GM23338 (cell line): ENCODE measurements at regions not wholly inside any gene's neighbourhood (a gene's known extent, or its start where the extent isn't known, plus 50 kb on each side); places are given as distances from the start of the nearest gene placed in this dataset.

ENCODE experiments used
- ATAC-seq: fragments of 200-7000 bp; cut with Tn5 transposase; 3 replicates; pipeline ENCODE4 v1.9.1; 2020
- DNase-seq: peaks from one replicate; pipeline ENCODE4 v3.0.0-alpha.2; 2015; ENCODE audit warnings: low spot score
- H2AFZ ChIP-seq: fragments of 200-600 bp; sonication (generic); 2 replicates; pipeline ENCODE4 v1.8.0; 2016; ENCODE audit warnings: antibody characterized with exemption, mild to moderate bottlenecking, moderate library complexity
- H3F3A ChIP-seq: fragments of 200-600 bp; sonication (generic); replicated peaks from 2 replicates; pipeline ENCODE4 v1.8.0; 2017; ENCODE audit warnings: antibody characterized with exemption, mixed run types, low read depth
- H3K27ac ChIP-seq: fragments of 200-600 bp; sonication (generic); 2 replicates; pipeline ENCODE4 v1.6.1; 2016; ENCODE audit warnings: low read depth
- H3K27me3 ChIP-seq: fragments of 200-600 bp; sonication (generic); 2 replicates; pipeline ENCODE4 v1.8.0; 2016; ENCODE audit warnings: mild to moderate bottlenecking, mixed run types, moderate library complexity; ENCODE audit not compliant: insufficient read depth
- H3K36me3 ChIP-seq: fragments of 200-600 bp; sonication (generic); 2 replicates; pipeline ENCODE4 v1.8.0; 2016; ENCODE audit warnings: mild to moderate bottlenecking; ENCODE audit not compliant: insufficient read depth
- H3K4me1 ChIP-seq: fragments of 200-600 bp; sonication (generic); 2 replicates; pipeline ENCODE4 v1.8.0; 2016; ENCODE audit warnings: mild to moderate bottlenecking, moderate library complexity; ENCODE audit not compliant: insufficient read depth
- H3K4me2 ChIP-seq: fragments of 200-600 bp; sonication (generic); 2 replicates; pipeline ENCODE4 v1.7.1; 2017; ENCODE audit warnings: mixed run types
- H3K4me3 ChIP-seq: fragments of 200-600 bp; sonication (generic); 2 replicates; pipeline ENCODE4 v1.6.1; 2016; ENCODE audit warnings: mixed run types
- H3K79me2 ChIP-seq: fragments of 200-600 bp; sonication (generic); replicated peaks from 2 replicates; pipeline ENCODE4 v1.8.0; 2017; ENCODE audit warnings: mild to moderate bottlenecking; ENCODE audit not compliant: insufficient read depth
- H3K9me2 ChIP-seq: fragments of 200-600 bp; sonication (generic); 2 replicates; pipeline ENCODE4 v1.8.0; 2017; ENCODE audit not compliant: insufficient read depth
- H4K20me1 ChIP-seq: fragments of 200-600 bp; sonication (generic); replicated peaks from 2 replicates; pipeline ENCODE4 v1.8.0; 2017; ENCODE audit warnings: mild to moderate bottlenecking; ENCODE audit not compliant: insufficient read depth
- H3K27ac Mint-ChIP-seq: 2 replicates; pipeline ENCODE4 v1.8.0; 2020; ENCODE audit warnings: inconsistent platforms, mild to moderate bottlenecking, moderate library complexity, mixed read lengths
- H3K27me3 Mint-ChIP-seq: 3 replicates; pipeline ENCODE4 v1.8.0; 2022; ENCODE audit warnings: low read depth, mild to moderate bottlenecking, moderate library complexity, mixed read lengths, inconsistent platforms; ENCODE audit not compliant: insufficient read depth, poor library complexity
- H3K36me3 Mint-ChIP-seq: 3 replicates; pipeline ENCODE4 v1.8.0; 2021; ENCODE audit warnings: low read depth, mild to moderate bottlenecking, inconsistent platforms, moderate library complexity, mixed read lengths
- H3K4me1 Mint-ChIP-seq: 3 replicates; pipeline ENCODE4 v1.8.0; 2020; ENCODE audit warnings: mild to moderate bottlenecking, inconsistent platforms, mixed read lengths
- H3K4me3 Mint-ChIP-seq: 3 replicates; pipeline ENCODE4 v1.8.0; 2021; ENCODE audit warnings: moderate library complexity, mild to moderate bottlenecking, inconsistent platforms, mixed read lengths
- H3K9me3 Mint-ChIP-seq: 3 replicates; pipeline ENCODE4 v1.8.0; 2020; ENCODE audit warnings: moderate library complexity, mild to moderate bottlenecking, inconsistent platforms, mixed read lengths
- CREB1 ChIP-seq: fragments of 250-450 bp; sonication (Bioruptor Pico); IDR thresholded peaks from 2 replicates; pipeline ENCODE4 v1.5.0; 2020; ENCODE audit warnings: low read depth, mild to moderate bottlenecking, moderate library complexity
- CTCF ChIP-seq, 2 experiments: fragments of 200-600 bp in 1 of 2; sonication (generic) in 1 of 2; conservative IDR thresholded peaks; 2 replicates each; pipeline versions ENCODE4 v1.5.1 to v1.6.1; 2016 to 2017; ENCODE audit warnings: antibody characterized with exemption in 2 of 2, low read depth in 2 of 2, mild to moderate bottlenecking in 2 of 2, moderate library complexity in 1 of 2
- ETS1 ChIP-seq: IDR thresholded peaks from 2 replicates; pipeline ENCODE4 v1.6.1; 2016; ENCODE audit warnings: antibody characterized with exemption
- EZH2 ChIP-seq: fragments of 200-600 bp; sonication (generic); IDR thresholded peaks from one replicate; pipeline ENCODE4 v1.8.0; 2017; ENCODE audit warnings: antibody characterized with exemption, mild to moderate bottlenecking, low read depth; ENCODE audit not compliant: unreplicated experiment
- EZH2phosphoT487 ChIP-seq: fragments of 200-600 bp; sonication (generic); IDR thresholded peaks from one replicate; pipeline ENCODE4 v1.8.1; 2018; ENCODE audit warnings: antibody characterized with exemption; ENCODE audit not compliant: unreplicated experiment
- JUNB ChIP-seq: IDR thresholded peaks from one replicate; pipeline ENCODE4 v1.6.1; 2016; ENCODE audit warnings: antibody characterized with exemption; ENCODE audit not compliant: unreplicated experiment
- NANOG ChIP-seq: IDR thresholded peaks from 2 replicates; pipeline ENCODE4 v1.6.1; 2016; ENCODE audit warnings: antibody characterized with exemption, borderline replicate concordance
- POLR2AphosphoS5 ChIP-seq: IDR thresholded peaks from 2 replicates; pipeline ENCODE4 v1.6.1; 2016; ENCODE audit warnings: antibody characterized with exemption, low read depth
- REST ChIP-seq: IDR thresholded peaks from one replicate; pipeline ENCODE4 v1.6.1; 2018; ENCODE audit warnings: antibody characterized with exemption; ENCODE audit not compliant: unreplicated experiment
- STAT1 ChIP-seq: IDR thresholded peaks from one replicate; pipeline ENCODE4 v1.6.1; 2016; ENCODE audit warnings: antibody characterized with exemption; ENCODE audit not compliant: unreplicated experiment
- ZNF114 ChIP-seq: fragments of 250-450 bp; sonication (Bioruptor Pico); IDR thresholded peaks from 2 replicates; pipeline ENCODE4 v1.5.0; 2020; ENCODE audit warnings: mild to moderate bottlenecking, moderate library complexity
- ZNF331 ChIP-seq: fragments of 250-450 bp; sonication (Bioruptor Pico); IDR thresholded peaks from 2 replicates; pipeline ENCODE4 v1.5.0; 2020; ENCODE audit warnings: low read depth, mild to moderate bottlenecking, moderate library complexity
- ZNF462 ChIP-seq: fragments of 250-450 bp; sonication (Bioruptor Pico); IDR thresholded peaks from 2 replicates; pipeline ENCODE4 v1.5.0; 2020; ENCODE audit warnings: mild to moderate bottlenecking, moderate library complexity

- no peak overlapping the region for H3K4me2 ChIP-seq
- no peaks in the 10 kb centered on the region for H4K20me1 ChIP-seq
- Mint-ChIP-seq H3K4me1 (no peaks in the 10 kb centered on the region), H3K27ac (no peak overlapping the region), H3K9me3 (no peaks in the 10 kb centered on the region), H3K36me3 (no peaks in the 10 kb centered on the region), H3K4me3 (no peak overlapping the region), H3K27me3 (peaks cover 1% of the 10 kb centered on the region)
- H3K27ac ChIP-seq = no peak overlapping the region
- DNase-seq (no peak), ATAC-seq (no peak)
- H3F3A ChIP-seq = no peaks in the 10 kb centered on the region
- no peaks in the 10 kb centered on the region for H3K36me3 ChIP-seq
- peaks cover 7% of the 10 kb centered on the region; the same call in 1 of the 2 replicates for H3K9me2 ChIP-seq
- no peaks in the 10 kb centered on the region for H3K4me1 ChIP-seq
- no peaks in the 10 kb centered on the region for H3K27me3 ChIP-seq
- no peaks in the 10 kb centered on the region for H3K79me2 ChIP-seq
- H3K4me3 ChIP-seq = no peak overlapping the region
- no peak overlapping the region for H2AFZ ChIP-seq
- TF ChIP-seq ZNF331 (CRISPR knock-in tag) = no peak
- TF ChIP-seq JUNB = no peak
- TF ChIP-seq REST = no peak
- no peak for TF ChIP-seq ETS1
- no peak for TF ChIP-seq STAT1
- no peak for TF ChIP-seq CTCF (conservative IDR thresholded peaks at IDR 0.05; ENCODE audit: low read depth in 2 of 2)
- TF ChIP-seq ZNF114 (CRISPR knock-in tag) = no peak
- TF ChIP-seq EZH2phosphoT487 = no peak
- TF ChIP-seq ZNF462 (CRISPR knock-in tag) = no peak
- TF ChIP-seq EZH2 = no peak
- no peak for TF ChIP-seq NANOG
- TF ChIP-seq POLR2AphosphoS5 = no peak
- TF ChIP-seq CREB1 (CRISPR knock-in tag) = no peak
Observed at GRCh38 chr15:96521386-96521785, 190.9 kb downstream of the NR2F2 start.
